HG02798 (cell line): ENCODE measurements at regions not wholly inside any gene's neighbourhood (a gene's known extent, or its start where the extent isn't known, plus 50 kb on each side); places are given as distances from the start of the nearest gene placed in this dataset.

Experiments used
- ATAC-seq: cut with Tn5 transposase; IDR thresholded peaks from one replicate; pipeline ENCODE4 v1.9.1; 2021; ENCODE audit warnings: mild to moderate bottlenecking; ENCODE audit not compliant: unreplicated experiment, poor library complexity

DNA sequence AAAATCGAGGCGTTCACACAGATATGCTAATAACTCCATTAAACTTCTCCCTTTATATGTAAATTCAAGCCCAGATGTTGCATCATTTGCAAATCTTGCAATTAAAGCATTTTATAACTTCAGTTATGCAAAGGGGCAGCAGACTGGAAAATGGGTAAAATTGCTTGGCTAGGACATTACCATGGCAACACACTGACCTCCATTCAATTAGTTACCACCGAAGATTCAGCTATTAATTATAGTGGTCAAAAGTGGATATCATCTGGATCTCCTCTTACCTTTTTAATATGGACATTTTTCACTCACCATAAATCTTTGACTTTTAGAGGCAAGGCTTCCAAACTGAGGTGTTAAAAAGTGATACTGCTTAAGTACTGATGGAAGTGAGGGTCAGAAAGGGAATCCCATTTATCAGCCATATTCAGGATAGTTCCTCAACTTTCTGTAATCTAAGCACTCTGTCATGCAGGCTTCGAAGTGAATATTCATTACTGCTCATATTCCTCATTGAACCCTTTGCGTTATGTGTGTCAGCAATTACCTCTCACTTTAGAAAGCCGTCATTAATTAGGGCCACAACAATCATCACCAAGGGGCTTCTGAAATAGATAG lies 386.2 kb upstream of the ROBO2 start:
- ATAC-seq = no peak

DNA sequence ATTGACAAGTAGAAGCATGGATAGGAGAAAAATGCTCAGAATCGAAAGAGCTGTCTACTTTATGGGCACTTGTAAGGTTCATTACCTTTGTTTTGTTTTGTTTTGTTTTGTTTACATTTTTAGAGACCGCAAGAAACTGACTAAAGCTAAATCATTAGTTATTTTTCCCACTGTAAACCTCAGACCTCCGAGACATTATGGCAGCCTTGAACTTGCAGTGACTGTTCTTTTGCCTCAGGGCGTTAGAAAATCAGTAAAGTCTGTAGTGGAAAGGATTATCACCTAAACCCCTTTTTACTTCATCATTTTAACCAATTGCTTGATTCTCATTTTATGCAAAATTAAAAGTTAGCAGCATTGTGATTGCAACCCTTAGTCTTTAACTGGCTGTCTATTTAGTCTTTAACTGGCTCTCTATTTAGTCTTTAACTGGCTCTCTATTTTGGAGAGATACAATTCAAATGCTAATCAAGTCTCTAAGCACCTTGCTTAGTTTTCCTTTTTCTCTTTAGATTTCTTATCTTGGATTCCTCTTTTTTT lies 383.3 kb upstream of the ROBO2 start:
- no peak for ATAC-seq

DNA sequence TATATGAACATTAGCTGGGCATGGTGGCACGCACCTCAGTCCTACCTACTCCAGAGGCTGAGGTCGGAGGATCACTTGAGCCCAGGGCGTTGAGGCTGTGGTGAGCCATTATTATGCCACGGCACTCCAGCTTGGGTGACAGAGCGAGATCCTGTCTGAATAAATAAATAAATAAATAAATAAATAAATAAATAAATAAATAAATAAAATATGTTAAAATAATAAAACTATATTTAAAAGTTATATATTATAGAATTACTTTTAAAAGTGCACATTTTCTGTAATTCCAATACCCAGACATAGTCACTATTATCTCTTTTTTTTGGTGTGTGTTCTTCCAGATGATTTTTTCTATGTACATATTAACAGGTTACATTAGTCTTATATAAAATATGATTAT lies 382.0 kb upstream of the ROBO2 start:
- no peak for ATAC-seq

DNA sequence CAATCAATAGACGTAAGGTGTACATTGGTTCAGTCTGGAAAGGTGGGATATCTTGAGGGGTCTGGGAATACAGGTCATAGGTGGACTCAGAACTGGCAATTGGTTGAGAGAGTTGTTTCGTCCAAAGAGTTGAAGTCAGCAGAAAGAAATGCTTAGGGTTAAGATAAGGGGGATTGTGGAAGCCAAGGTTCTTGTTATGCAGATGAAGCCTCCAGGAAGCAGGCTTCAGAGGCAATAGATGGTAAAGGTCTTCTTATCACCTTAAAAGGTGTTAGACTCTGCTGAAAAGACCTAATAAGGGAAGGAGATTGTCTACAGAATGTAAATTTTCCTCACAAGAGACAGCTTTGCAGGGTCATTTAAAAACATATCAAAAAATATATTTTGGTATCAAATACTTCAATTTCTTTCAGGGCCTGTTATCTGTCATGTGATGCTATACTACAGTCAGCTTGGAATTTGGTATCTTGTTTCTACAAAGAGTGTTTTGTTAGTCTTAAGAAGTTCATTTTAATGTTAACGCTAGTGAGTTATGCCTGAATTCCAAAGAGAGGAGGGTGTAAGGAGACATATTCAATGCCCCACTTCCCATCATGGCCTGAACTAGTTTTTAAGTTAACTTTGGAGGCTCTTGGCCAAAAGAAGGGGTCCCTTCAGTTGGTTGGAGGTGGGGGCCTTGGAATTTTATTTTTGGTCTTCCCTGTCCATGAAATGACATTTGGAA lies 378.2 kb upstream of the ROBO2 start:
- ATAC-seq = no peak

DNA sequence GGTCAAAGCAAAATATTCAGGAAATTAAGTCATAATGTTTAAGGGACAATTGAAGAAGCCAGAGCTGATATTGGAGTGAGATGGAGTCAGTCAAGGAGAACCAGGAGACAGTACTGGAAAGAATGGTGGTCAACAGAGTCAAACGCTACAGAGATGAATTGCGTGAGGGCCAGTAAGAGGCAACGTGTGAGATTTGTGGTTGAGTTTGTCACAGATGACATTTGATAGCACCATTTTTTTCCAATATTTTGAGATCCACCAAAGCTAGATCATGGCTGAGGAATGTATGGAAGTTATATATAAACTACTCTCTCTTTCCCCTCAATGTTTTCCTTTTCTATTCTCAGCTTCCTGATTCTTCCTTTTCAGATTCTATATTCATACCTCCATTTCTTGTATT lies 375.1 kb upstream of the ROBO2 start:
- ATAC-seq = no peak

DNA sequence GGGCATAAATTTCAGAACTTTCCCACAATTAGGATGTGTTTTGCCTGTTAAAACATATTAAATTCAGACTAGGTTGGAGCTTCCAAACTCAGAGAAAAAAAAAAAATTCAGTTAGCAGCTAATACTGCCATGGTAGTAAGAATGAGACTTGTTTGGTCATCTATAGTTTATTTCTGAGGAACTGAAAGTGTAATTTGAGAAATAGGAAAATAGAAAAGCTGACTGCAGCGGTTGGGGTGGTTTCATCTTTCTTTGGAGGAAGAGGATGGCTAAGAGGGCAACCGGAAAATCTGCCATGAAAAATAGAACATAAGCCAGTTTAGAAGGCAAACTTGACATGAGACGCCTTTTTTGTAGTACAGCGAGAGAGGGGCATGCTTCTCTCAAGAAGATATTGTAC lies 371.2 kb upstream of the ROBO2 start:
- peak; percentile 42 for ATAC-seq

DNA sequence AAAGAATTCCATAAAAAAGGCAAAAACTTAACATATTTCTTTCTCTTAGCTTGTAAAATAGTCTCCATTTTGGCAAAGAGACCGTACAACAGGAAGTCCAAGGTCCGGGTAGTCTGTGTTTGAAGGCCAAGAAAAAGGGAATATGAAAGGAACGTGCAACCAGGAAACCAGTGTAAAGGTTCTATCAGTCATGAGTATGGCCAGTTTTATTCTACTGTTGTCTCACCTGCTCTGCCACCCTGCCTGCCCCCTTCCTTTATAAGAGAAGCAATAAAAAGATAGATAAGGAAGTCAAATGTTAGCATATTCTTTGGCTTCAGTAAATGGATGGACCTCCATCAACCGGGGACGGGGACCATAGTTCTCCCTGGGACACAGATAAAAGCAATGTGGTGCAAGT lies 370.6 kb upstream of the ROBO2 start:
- no peak for ATAC-seq

DNA sequence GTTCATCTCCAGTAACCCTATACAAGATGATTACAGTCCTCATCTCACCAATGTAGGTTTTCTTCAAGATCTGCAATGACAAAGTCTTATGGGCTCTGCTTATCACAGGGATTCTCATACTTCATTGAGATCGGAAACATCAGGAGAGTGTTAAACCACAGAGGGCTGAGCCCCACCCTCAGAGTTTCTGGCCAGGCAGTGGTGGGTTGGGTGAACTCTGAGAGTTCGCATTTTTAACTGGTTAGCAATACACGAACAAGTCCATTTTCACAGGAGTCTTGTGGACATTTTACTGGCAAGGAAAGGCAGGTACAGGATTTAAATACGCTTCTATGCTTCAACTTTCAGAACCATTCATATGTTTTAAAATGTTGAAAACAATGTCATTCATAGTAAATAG lies 366.7 kb upstream of the ROBO2 start:
- no peak for ATAC-seq

DNA sequence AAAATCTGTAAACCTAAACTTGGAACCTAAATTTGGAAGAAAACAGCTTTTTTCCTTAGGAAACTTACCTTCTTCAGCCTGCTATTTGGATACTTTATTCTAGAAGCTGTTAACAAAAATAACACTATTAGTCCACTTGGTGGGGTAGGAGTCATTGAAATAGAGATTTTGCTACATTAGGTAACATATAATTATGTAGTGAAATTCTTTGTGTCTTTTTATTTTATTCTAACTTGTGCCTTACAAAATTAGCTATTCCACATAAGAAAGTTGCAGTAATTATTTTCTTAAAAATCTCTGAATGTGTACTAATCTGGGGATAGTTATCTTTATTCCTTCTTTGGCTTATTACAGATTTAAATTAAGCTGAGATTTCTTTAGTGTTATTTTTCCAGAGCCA lies 360.4 kb upstream of the ROBO2 start:
- ATAC-seq = no peak

DNA sequence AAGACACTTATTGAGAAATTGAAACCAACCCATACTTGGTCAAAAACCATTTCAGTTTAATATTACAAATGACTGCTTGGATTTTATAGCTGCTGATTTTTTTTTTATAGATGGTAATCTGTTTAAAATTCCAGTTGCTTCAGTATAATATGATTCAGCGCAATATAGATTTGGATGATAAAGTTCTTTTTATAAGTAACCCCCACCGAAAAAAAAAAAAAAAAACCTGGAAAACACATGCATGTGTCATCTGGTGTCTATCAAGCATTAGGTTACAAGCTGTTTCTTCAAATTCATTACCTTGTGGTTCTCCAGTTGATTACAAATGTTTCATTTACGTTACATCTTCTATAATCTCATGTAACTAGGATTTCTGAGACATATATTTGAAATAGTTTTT lies 356.6 kb upstream of the ROBO2 start:
- no peak for ATAC-seq

DNA sequence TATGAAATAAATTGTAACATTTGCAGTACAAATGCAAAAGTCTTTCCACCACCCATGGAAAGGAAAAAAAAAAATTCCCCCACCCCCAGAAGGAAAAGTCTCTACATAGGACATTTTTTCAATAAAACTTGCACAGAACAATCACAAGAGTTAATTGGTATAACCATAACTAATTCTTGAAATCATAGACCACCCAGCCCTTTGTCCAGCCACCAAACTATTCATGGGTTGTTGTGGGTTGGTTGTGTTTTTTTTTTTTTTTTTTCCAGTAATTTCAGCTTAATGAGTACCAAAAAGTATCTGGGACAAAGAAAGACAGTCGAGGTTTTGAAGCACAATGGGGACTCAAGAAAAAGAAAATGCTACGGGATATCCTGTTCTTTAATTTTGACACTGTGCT lies 355.0 kb upstream of the ROBO2 start:
- no peak for ATAC-seq

DNA sequence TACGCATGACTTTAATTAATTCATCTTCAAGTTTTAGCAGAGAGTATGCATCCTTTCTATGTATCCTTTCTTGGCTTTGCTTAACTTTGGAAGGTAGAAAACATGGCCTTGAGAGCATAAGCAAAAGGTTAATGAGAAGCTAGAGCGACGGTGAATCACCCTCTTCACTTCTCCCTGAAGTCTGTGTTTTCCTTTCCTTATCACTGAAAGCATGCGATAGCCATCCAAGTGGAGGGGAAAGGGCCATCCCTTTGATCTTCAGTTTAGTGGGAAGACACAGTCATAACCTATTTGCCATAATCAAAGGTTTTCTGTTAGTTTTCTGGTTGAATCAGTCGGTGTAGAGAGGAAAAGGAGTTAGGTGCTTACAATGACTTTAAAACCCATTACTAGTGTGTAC lies 354.0 kb upstream of the ROBO2 start:
- ATAC-seq = no peak

DNA sequence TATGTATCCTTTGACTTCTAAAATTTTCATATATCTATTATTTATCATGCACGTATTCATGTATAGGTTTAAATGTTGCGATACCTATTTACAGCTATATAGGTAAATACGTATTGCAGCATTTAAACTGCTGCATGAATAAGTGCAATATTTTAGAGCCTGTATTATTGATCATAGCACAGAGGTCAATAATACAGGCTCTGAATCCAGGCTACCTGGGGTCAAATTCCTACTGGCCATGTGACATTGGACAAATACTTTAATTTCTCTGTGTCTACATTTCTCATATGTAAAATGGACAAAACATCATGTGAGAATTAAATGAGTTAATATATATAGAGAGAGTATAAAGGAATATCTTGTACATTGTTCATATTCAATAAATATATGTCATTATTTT lies 352.9 kb upstream of the ROBO2 start:
- no peak for ATAC-seq

DNA sequence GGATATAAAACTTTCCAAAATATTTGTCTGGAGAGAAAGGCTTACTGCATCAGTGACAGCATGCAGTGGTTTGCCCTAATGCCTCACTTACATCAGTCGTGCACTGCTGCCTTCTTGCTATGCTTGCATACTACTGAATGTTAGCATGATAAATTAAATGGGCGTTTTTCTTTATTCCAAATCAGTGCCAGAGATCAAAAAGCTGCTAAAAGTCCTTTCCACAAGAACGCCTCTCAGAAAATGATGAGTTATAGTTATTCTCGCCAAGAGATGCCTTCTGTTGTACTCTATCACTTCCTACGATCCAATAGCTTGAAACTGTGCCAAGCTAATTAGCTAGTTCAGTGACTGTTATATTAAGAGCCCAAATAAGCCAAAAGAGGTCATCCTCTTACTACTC lies 345.8 kb upstream of the ROBO2 start:
- no peak for ATAC-seq

DNA sequence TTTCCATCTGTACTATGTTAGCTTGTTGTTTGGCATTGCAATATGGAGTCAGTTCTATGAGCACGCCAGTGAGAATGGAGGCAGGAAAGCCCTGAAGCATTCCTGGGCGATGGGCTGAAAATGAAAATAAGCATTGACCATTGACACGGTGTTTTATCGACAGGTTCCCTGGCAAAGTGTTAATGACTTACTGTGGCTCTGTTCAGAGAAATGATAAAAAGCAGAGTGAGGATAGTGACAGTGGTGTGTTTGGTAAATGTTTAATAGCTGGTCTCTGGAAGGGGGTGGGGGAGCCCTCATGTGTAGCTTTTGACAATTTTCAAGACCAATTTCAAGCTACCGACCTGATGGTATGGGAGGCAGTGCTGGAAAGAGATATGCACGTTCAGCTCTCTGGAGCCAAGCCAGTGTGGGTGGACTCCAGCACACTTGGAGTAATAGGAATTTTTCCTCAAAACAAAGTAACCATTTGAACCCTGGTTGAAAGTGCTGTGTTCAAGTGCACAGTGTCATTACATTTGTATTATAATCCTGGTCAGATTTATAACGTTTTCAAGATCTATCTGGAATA lies 341.7 kb upstream of the ROBO2 start:
- no peak for ATAC-seq

DNA sequence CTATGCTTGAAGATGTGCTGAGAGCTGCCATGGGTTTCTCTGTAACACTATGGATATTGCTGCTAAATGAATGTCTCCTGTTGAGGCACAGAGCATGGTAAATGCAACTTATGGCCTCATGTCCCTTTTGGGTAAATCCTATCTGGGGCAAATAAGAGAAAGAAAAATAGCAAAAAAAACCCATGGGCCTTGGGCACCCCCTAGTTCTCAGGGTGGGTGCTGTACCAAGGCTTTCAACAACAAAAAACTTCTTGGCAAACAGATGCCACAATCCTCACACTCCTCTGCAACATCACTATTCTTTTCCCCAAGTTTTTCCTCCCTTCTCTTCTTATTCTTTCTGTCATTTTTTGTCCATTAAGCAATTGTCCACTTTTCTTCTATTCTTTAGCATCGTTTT lies 340.1 kb upstream of the ROBO2 start:
- ATAC-seq = no peak

DNA sequence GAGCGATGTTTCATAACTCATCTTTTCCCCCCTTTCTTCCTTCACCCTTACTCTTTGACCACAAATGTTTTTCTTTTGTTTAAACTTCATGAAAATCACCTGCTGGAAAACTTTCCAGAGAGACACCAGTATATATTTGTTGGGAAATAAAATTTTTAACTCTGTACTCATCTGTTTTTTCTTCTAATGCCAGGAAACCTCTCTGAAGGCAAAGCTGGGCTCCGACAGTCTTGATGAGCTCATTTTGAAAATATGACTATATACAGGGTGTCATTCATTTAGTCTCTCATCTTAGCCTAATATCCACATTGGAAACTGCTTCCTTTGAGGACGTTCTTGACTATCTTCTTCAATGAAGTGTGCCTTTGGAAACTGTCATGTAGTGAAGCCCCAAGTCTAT lies 339.6 kb upstream of the ROBO2 start:
- ATAC-seq = no peak

DNA sequence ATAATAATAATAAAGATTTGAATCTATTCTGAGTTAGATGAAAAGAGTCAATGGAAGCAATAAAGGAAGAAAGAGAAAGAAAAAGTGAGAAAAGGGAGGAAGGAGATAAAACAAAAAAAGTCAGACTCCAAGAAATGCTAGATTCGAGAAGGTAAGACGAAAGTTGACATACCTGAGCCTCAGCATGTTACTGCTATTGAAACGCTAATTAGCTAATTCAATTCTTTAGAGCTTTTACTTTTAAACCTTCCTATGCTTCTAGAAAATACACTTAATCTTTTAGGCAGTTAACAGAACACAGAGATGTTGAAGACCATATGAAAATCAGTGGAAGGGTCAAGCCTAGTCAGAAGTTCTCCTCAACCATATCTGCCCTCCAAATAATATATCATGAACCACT lies 337.2 kb upstream of the ROBO2 start:
- no peak for ATAC-seq

DNA sequence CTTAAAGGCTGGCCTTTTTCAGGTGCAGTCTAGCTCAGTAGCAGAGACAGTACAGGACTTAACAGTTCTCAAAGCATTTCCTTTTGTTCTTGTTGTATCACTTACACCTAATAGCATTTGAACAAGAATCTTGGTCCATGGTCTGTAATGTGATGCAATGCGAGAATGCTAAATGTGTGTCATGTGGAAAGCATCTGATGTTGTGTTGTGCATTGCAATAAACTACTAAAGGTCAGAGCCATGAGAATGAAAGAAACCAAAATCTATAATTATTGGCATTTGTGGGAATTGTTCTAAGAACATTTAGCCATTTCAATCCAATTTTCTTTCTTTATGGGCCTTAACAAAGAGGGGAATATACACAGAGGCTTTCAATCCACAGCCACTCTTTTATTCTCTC lies 324.5 kb upstream of the ROBO2 start:
- ATAC-seq = no peak

DNA sequence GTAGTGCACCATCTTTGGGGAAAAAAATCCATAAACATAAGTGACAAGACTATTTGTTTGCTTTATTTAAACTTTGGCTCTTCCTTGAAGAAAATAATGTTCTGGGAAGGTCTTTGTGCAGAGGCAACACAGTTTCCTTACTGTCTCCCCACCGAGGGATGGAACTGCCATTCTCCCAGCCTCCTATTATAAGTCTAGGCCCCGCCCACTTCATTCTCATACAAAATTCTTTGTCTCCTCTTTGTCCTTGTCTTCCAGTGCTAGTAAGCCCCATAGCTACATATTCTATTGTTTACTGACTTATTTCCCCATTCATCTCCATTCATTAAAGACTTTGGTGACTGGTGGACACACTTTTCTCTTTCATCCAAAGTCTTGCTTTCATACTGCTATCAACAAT lies 316.5 kb upstream of the ROBO2 start:
- no peak for ATAC-seq

DNA sequence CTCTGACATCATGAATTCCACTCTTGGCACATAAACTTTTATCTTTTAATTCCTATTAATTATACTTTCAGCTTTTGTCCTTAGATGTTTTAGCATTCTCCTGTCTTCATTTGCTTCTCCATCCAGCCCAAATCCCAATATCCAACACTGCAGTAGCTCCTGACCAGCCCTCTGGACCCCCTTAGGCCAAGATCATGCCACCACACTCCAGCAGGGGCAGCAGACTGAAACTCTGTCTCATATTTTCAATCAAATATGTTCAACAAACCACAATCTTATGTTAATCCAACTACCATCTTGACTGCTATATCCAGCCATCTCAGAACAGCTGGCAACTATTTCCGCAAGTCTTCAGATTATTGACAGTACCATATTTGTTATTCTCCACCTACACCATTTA lies 315.8 kb upstream of the ROBO2 start:
- no peak for ATAC-seq

DNA sequence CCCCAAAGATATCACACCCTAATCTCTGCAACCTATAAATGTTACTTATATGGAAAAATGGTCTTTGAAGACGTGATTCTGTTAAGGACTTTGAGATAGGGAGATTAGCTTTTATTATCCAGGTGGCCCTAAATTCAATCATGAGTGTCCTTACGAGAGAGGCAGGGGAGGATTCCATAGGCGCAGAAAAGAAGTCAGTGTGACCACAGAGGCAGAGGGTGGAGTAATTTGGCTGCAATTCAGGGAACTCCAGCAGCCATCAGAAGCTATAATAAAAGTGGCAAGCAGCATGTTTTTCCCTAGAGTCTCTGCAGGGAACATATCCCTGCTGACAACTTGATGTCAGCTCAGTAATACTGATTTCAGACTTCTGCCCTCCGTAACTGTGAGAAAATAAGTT lies 315.2 kb upstream of the ROBO2 start:
- no peak for ATAC-seq
